Stomach (tissue), 4 donors: ENCODE measurements at regions not wholly inside any gene's neighbourhood (a gene's known extent, or its start where the extent isn't known, plus 50 kb on each side); places are given as distances from the start of the nearest gene placed in this dataset.

Experiments
- EP300 ChIP-seq: sonication (generic); formaldehyde crosslinking; IDR thresholded peaks from one replicate; pipeline ENCODE4 v1.6.1; 2017; ENCODE audit warnings: antibody characterized with exemption
- POLR2A ChIP-seq, 4 donors: fragments of 450-650 bp; IDR thresholded peaks; one replicate each; pipeline ENCODE4 v1.6.1; 2016; ENCODE audit warnings: antibody characterized with exemption in 4 of 4, control low read depth in 2 of 4, mild to moderate bottlenecking in 1 of 4, moderate library complexity in 1 of 4
- TF ChIP-seq, protein P1 (sequence below), 7 experiments: fragments of 450-650 bp in 4 of 7; fragments of 200-600 bp in 3 of 7; sonication (generic) in 3 of 7; IDR thresholded peaks; one replicate each; pipeline ENCODE4 v1.5.1; 2016 to 2019; ENCODE audit warnings: antibody characterized with exemption in 7 of 7, control low read depth in 2 of 7, mild to moderate bottlenecking in 1 of 7

DNA sequence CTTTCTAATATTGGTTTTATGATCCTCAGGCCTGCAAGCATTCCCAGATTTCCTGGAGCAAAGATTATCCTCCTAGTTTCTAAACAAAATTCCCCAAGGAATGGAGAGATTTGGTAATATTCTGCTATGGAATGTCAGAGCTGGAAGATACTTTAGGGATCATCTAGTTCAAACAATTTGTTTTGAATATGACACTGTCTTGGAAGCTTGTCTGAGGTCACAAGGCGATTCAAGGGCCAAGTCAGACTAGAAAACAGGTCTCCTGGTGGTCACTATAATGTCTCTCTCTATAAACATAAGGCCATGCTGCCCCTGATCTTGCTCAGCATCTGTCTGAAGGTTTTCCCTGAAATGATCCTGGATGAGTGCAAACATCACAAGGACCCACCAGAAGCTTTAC, 143.4 kb upstream of the BCL6 start:
- TF ChIP-seq, protein P1, sequence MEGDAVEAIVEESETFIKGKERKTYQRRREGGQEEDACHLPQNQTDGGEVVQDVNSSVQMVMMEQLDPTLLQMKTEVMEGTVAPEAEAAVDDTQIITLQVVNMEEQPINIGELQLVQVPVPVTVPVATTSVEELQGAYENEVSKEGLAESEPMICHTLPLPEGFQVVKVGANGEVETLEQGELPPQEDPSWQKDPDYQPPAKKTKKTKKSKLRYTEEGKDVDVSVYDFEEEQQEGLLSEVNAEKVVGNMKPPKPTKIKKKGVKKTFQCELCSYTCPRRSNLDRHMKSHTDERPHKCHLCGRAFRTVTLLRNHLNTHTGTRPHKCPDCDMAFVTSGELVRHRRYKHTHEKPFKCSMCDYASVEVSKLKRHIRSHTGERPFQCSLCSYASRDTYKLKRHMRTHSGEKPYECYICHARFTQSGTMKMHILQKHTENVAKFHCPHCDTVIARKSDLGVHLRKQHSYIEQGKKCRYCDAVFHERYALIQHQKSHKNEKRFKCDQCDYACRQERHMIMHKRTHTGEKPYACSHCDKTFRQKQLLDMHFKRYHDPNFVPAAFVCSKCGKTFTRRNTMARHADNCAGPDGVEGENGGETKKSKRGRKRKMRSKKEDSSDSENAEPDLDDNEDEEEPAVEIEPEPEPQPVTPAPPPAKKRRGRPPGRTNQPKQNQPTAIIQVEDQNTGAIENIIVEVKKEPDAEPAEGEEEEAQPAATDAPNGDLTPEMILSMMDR (IDR thresholded peaks at IDR 0.05), result no peak
- no peak for TF ChIP-seq POLR2A (IDR thresholded peaks at IDR 0.05)
- no peak for TF ChIP-seq EP300
